ENCODE measurements at regions not wholly inside any gene's neighbourhood (a gene's known extent, or its start where the extent isn't known, plus 50 kb on each side); places are given as distances from the start of the nearest gene placed in this dataset.
"Not testable (repeated sequence)": the region's sequence is repeated elsewhere in the genome, so short reads cannot be mapped to it uniquely, and the experiment has no call there.

- peak; percentile 12 for DNase-seq
Measured at GRCh38 chr11:7143908-7144307, 55.1 kb downstream of the RBMXL2 start.

- DNase-seq: not testable (repeated sequence)
Measured at GRCh38 chr11:7150104-7150503, 61.3 kb downstream of the RBMXL2 start.

- DNase-seq: peak; percentile 30
Measured at GRCh38 chr11:7154881-7155361, 66.1 kb downstream of the RBMXL2 start.

GRCh38 chr11:7160814-7161489 is 72.2 kb downstream of the RBMXL2 start:
- peak; percentile 86 for DNase-seq

GRCh38 chr11:7165911-7166310 is 77.1 kb downstream of the RBMXL2 start:
- DNase-seq: no peak

GRCh38 chr11:7167976-7168740 is 79.4 kb downstream of the RBMXL2 start:
- no peak for DNase-seq

- DNase-seq: no peak
Measured at GRCh38 chr11:7168741-7168990, 79.9 kb downstream of the RBMXL2 start.

- no peak for DNase-seq
Measured at GRCh38 chr11:7170431-7170830, 81.3 kb upstream of the SYT9 start.

- no peak for DNase-seq
Measured at GRCh38 chr11:7175007-7175406, 76.7 kb upstream of the SYT9 start.

GRCh38 chr11:7186190-7186589 is 65.5 kb upstream of the SYT9 start:
- no peak for DNase-seq

GRCh38 chr11:7186676-7187075 is 65.0 kb upstream of the SYT9 start:
- no peak for DNase-seq

- not testable (repeated sequence) for DNase-seq
Measured at GRCh38 chr11:7192785-7193184, 58.9 kb upstream of the SYT9 start.

- DNase-seq: no peak
Measured at GRCh38 chr11:7196396-7197146, 55.1 kb upstream of the SYT9 start.

- DNase-seq: no peak
Measured at GRCh38 chr11:7197469-7197868, 54.2 kb upstream of the SYT9 start.
